ENCODE measurements at regions not wholly inside any gene's neighbourhood (a gene's known extent, or its start where the extent isn't known, plus 50 kb on each side); places are given as distances from the start of the nearest gene placed in this dataset.

DNA sequence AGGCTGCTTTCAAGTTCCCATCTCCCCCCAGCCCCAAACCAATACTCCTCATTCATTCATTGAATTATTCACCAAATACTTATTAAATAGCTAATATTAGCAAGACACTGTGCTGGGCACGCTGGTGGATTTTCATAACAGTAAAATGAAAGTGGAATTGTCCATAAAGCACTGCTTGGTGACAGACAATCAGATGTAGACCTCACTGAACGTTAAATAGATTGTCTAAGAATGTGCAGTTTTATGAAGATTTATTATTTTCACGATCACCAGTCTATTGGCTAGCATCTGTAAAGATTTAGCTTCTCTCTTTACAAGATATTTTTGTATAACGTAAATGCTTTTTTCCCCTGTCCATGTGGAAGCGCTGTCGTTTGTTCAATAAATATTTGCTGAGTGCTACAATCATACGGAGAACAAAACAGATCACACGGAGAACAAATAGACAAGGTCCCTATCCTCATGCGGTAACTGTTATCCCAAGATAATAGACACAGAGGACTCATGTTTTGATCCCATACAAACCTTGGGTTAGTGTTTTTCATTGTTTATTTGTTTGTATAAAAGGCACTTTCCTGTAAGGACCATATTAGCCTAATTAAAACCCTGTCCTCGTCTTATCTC lies 397.6 kb downstream of the BCAT1 start:
- Mint-ChIP-seq H3K27ac (no peak overlapping the region), H3K27me3 (peaks cover 4% of the 10 kb centered on the region), H3K36me3 (ENCODE audit: low read depth) (no peaks in the 10 kb centered on the region), H3K4me3 (no peak overlapping the region), H3K9me3 (no peaks in the 10 kb centered on the region), H3K4me1 (ENCODE audit: low read depth) (no peaks in the 10 kb centered on the region)
- TF ChIP-seq, protein P1, sequence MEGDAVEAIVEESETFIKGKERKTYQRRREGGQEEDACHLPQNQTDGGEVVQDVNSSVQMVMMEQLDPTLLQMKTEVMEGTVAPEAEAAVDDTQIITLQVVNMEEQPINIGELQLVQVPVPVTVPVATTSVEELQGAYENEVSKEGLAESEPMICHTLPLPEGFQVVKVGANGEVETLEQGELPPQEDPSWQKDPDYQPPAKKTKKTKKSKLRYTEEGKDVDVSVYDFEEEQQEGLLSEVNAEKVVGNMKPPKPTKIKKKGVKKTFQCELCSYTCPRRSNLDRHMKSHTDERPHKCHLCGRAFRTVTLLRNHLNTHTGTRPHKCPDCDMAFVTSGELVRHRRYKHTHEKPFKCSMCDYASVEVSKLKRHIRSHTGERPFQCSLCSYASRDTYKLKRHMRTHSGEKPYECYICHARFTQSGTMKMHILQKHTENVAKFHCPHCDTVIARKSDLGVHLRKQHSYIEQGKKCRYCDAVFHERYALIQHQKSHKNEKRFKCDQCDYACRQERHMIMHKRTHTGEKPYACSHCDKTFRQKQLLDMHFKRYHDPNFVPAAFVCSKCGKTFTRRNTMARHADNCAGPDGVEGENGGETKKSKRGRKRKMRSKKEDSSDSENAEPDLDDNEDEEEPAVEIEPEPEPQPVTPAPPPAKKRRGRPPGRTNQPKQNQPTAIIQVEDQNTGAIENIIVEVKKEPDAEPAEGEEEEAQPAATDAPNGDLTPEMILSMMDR (IDR thresholded peaks at IDR 0.05): no peak
- no peak for ATAC-seq
- ChIA-PET CTCF (no interaction called here), POLR2A (interaction anchor here (0.8 kb wide), 1 partner anchor 220 kb away, joined by 3 read pairs; no protein-coding TSS in a partner anchor)
- intact Hi-C loops (cut with micrococcal nuclease): no loop called here
- DNase-seq: no peak

DNA sequence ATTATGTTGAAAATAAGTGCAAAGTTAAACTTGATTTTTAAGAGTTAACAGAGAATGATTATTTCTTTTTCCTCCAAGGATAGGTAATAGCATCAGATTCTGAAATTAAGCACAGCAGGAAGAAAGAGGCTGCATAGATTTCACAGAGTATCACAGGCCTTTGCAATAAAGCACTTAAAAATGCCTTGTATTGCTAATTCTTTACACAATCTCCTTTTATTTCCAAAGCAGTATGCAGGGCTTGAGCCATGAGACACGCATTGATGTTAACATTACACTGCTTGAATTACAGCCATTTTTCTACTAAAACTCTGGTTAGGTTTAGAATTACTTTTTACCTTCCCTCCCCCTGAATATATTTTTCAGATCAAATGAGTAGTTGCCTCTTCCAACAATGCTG lies 398.3 kb downstream of the BCAT1 start:
- no peaks in the 10 kb centered on the region for H3K4me1 Mint-ChIP-seq (ENCODE audit: low read depth)
- peaks cover 4% of the 10 kb centered on the region for H3K27me3 Mint-ChIP-seq
- TF ChIP-seq, protein P1 (IDR thresholded peaks at IDR 0.05): no peak
- H3K36me3 Mint-ChIP-seq (ENCODE audit: low read depth): no peaks in the 10 kb centered on the region
- ATAC-seq (no peak), DNase-seq (no peak)
- H3K4me3 Mint-ChIP-seq: no peak overlapping the region
- intact Hi-C loops (cut with micrococcal nuclease): no loop called here
- POLR2A ChIA-PET: interaction anchor here (0.8 kb wide), 1 partner anchor 220 kb away, joined by 3 read pairs; no protein-coding TSS in a partner anchor
- H3K9me3 Mint-ChIP-seq: no peaks in the 10 kb centered on the region
- CTCF ChIA-PET: no interaction called here
- no peak overlapping the region for H3K27ac Mint-ChIP-seq

DNA sequence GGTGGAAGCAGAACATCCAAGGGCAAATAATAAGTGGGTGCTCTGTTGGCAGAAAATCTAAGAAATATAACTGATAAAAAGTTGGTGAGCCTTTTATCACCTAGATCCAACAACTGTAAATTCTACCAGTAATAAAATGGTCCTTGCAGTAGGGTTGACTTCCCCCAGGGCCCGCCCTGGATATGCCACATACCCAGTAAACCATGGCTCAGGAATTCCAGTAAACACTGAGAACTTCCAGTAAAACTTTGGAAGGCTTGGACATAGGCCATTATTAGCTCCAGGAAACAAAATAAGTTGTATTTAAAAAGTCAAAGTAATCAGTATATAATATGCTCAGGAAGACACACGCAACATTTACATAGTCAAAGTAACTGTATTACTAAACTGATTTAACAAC lies 402.2 kb downstream of the BCAT1 start:
- ChIA-PET CTCF (no interaction called here), POLR2A (no interaction called here)

DNA sequence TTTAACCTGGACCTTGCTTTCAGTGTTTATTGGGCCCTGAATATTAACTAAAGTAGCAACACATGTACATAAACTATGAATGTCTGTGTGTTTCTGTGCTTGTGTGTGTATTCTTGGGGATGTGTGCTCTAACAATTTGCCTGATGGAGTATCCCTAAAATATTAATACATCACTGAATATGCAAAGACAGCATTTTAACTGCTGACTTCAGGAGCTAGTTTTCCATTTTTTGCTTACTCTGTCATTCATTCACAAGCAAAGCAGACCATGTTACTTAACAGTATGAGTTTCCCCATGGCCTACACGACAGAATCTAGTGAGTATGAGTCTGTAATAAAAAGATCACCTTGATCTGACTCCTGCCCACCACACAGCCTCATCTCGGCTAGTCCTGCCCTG lies 402.8 kb downstream of the BCAT1 start:
- no peaks in the 10 kb centered on the region for H3K9me3 Mint-ChIP-seq
- H3K36me3 Mint-ChIP-seq (ENCODE audit: low read depth): no peaks in the 10 kb centered on the region
- POLR2A ChIA-PET: no interaction called here
- no peak overlapping the region for H3K4me3 Mint-ChIP-seq
- CTCF ChIA-PET: no interaction called here
- H3K27ac Mint-ChIP-seq: no peak overlapping the region
- TF ChIP-seq, protein P1 (IDR thresholded peaks at IDR 0.05): no peak
- ATAC-seq: no peak
- H3K4me1 Mint-ChIP-seq (ENCODE audit: low read depth): no peaks in the 10 kb centered on the region
- H3K27me3 Mint-ChIP-seq: peaks cover 1% of the 10 kb centered on the region
- intact Hi-C loops (cut with micrococcal nuclease): no loop called here
- DNase-seq: no peak

More for the DNA sequence above, 402.2 kb downstream of the BCAT1 start:
- Mint-ChIP-seq H3K27ac (no peak overlapping the region), H3K9me3 (no peaks in the 10 kb centered on the region), H3K4me3 (no peak overlapping the region), H3K4me1 (ENCODE audit: low read depth) (no peaks in the 10 kb centered on the region), H3K27me3 (peaks cover 1% of the 10 kb centered on the region), H3K36me3 (ENCODE audit: low read depth) (no peaks in the 10 kb centered on the region)
- no peak for ATAC-seq
- TF ChIP-seq, protein P1 (IDR thresholded peaks at IDR 0.05): no peak
- DNase-seq: no peak
- intact Hi-C loops (cut with micrococcal nuclease): no loop called here

DNA sequence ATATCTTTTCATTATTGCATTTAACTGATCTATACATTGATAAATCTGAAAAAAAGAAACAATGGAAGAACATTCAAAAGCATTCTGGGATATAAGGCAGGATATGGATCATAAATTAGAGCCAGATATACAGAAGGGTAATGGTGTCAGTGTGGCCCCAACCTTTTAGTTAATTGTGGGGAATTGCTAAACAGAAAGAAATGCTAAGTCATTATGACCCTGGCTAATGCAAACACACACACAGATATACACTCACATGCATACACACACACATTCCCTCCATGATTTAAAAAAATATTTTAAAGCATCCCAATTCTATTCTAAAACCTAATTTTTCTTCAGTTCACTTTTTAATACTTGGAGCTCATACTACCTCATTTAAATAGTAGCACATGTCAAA lies 404.5 kb downstream of the BCAT1 start:
- H3K36me3 Mint-ChIP-seq (ENCODE audit: low read depth): no peaks in the 10 kb centered on the region
- no peaks in the 10 kb centered on the region for H3K4me1 Mint-ChIP-seq (ENCODE audit: low read depth)
- H3K27ac Mint-ChIP-seq: no peak overlapping the region
- no peaks in the 10 kb centered on the region for H3K9me3 Mint-ChIP-seq
- ChIA-PET POLR2A (no interaction called here), CTCF (no interaction called here)
- DNase-seq (no peak), ATAC-seq (no peak)
- intact Hi-C loops (cut with micrococcal nuclease): no loop called here
- H3K4me3 Mint-ChIP-seq: no peak overlapping the region
- TF ChIP-seq, protein P1 (IDR thresholded peaks at IDR 0.05): no peak
- peaks cover 1% of the 10 kb centered on the region for H3K27me3 Mint-ChIP-seq
